ENCODE measurements at regions not wholly inside any gene's neighbourhood (a gene's known extent, or its start where the extent isn't known, plus 50 kb on each side); places are given as distances from the start of the nearest gene placed in this dataset.
A peak's percentile ranks its signal among the peaks of the same experiment; 100 is the strongest.

- DNase-seq (ENCODE audit: low spot score), result no peak
Observed at GRCh38 chr13:76795701-76796695, 90.2 kb downstream of the KCTD12 start.

- peak; percentile 24 for DNase-seq (ENCODE audit: low spot score)
Observed at GRCh38 chr13:76792731-76793347, 93.4 kb downstream of the KCTD12 start.

GRCh38 chr13:76790980-76791819 lies 95.0 kb downstream of the KCTD12 start:
- DNase-seq (ENCODE audit: low spot score), result no peak

- DNase-seq (ENCODE audit: low spot score), result no peak
Observed at GRCh38 chr13:76790526-76790925, 95.7 kb downstream of the KCTD12 start.

- DNase-seq (ENCODE audit: low spot score), result no peak
Observed at GRCh38 chr13:76783798-76784197, 102.4 kb downstream of the KCTD12 start.

GRCh38 chr13:76778853-76779252 lies 107.4 kb downstream of the KCTD12 start:
- no peak for DNase-seq (ENCODE audit: low spot score)

- no peak for DNase-seq (ENCODE audit: low spot score)
Observed at GRCh38 chr13:76777096-76777495, 109.1 kb downstream of the KCTD12 start.

GRCh38 chr13:76775088-76775740 lies 111.0 kb downstream of the KCTD12 start:
- DNase-seq (ENCODE audit: low spot score), result no peak

GRCh38 chr13:76773448-76774094 lies 112.6 kb downstream of the KCTD12 start:
- DNase-seq (ENCODE audit: low spot score), result no peak

- DNase-seq (ENCODE audit: low spot score), result no peak
Observed at GRCh38 chr13:76772241-76772640, 114.0 kb downstream of the KCTD12 start.

- DNase-seq (ENCODE audit: low spot score), result no peak
Observed at GRCh38 chr13:76769271-76769791, 116.9 kb downstream of the KCTD12 start.

- DNase-seq (ENCODE audit: low spot score), result no peak
Observed at GRCh38 chr13:76768384-76768783, 117.8 kb downstream of the KCTD12 start.

- no peak for DNase-seq (ENCODE audit: low spot score)
Observed at GRCh38 chr13:76764916-76765315, 121.3 kb downstream of the KCTD12 start.

GRCh38 chr13:76764429-76764828 lies 121.8 kb downstream of the KCTD12 start:
- DNase-seq (ENCODE audit: low spot score), result no peak

GRCh38 chr13:76762721-76763120 lies 123.5 kb downstream of the KCTD12 start:
- no peak for DNase-seq (ENCODE audit: low spot score)

- no peak for DNase-seq (ENCODE audit: low spot score)
Observed at GRCh38 chr13:76759877-76760276, 126.3 kb downstream of the KCTD12 start.

GRCh38 chr13:76758738-76759137 lies 127.5 kb downstream of the KCTD12 start:
- DNase-seq (ENCODE audit: low spot score), result no peak

GRCh38 chr13:76758257-76758656 lies 127.9 kb downstream of the KCTD12 start:
- peak; percentile 73 for DNase-seq (ENCODE audit: low spot score)

GRCh38 chr13:76756451-76756850 lies 129.8 kb downstream of the KCTD12 start:
- DNase-seq (ENCODE audit: low spot score), result no peak

GRCh38 chr13:76754414-76754813 lies 131.8 kb downstream of the KCTD12 start:
- no peak for DNase-seq (ENCODE audit: low spot score)

- no peak for DNase-seq (ENCODE audit: low spot score)
Observed at GRCh38 chr13:76751278-76751677, 134.9 kb downstream of the KCTD12 start.
